Neuron (in vitro differentiated cells): ENCODE measurements at regions not wholly inside any gene's neighbourhood (a gene's known extent, or its start where the extent isn't known, plus 50 kb on each side); places are given as distances from the start of the nearest gene placed in this dataset.
A peak's percentile ranks its signal among the peaks of the same experiment; 100 is the strongest.

Source experiments
- H2AFZ ChIP-seq: one replicate; pipeline ENCODE4 v1.6.1; 2013; ENCODE audit warnings: low read depth, mild to moderate bottlenecking, inconsistent platforms, low read length, moderate library complexity
- H3K27me3 ChIP-seq: one replicate; pipeline ENCODE4 v1.6.1; 2013; ENCODE audit warnings: low read length; ENCODE audit not compliant: insufficient read depth
- H3K36me3 ChIP-seq: one replicate; pipeline ENCODE4 v1.6.1; 2013; ENCODE audit warnings: low read length; ENCODE audit not compliant: insufficient read depth
- H3K4me1 ChIP-seq: one replicate; pipeline ENCODE4 v1.6.1; 2013; ENCODE audit warnings: low read length; ENCODE audit not compliant: insufficient read depth
- H3K4me3 ChIP-seq: 2 replicates; pipeline ENCODE4 v1.5.1; 2013; ENCODE audit warnings: mild to moderate bottlenecking, low read length, moderate library complexity
- H3K9me3 ChIP-seq: one replicate; pipeline ENCODE4 v1.6.1; 2013; ENCODE audit warnings: low read length

DNA sequence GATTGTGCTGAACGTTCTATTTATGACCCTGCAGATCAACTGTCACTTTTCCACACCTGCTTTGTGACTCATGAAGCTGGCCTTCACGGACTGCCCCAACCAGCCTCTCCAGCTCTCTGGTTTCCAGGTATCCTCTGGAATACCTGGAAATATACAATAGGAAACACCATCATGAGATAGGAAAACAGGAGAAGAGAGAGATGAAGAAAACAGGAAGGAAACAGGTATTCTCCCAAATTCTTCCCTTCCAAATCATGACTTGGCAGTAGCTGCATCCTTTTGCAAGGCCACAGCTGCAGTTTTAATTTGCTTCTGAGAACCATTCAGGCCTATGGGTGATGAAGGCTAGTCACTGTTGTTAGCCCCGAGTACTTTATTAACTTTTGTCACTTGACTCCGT is 909.1 kb downstream of the EPHA3 start:
- no peak overlapping the region for H3K4me3 ChIP-seq

DNA sequence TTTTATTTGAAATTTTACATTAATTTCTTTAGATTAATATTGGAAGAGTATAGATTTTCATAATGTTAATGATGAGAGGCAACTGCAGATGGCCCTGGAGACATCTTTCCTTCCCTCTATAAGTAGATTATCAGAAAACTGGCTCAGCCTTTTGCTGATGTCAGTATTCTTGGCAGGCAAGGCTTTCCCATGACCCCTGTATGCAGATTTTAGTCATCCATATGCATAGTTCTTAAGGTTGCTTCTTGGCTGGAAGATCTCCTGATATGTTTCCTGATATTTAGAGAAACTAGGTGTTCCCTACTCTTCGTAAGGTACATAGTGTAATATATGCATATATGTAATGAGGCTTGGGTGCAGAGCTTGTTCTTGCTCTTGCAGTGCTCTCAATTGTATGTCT is 911.4 kb downstream of the EPHA3 start:
- no peaks in the 10 kb centered on the region for H3K36me3 ChIP-seq
- H3K4me1 ChIP-seq, result peaks cover 19% of the 10 kb centered on the region
- peaks cover 3% of the 10 kb centered on the region for H3K9me3 ChIP-seq
- no peaks in the 10 kb centered on the region for H3K27me3 ChIP-seq
- H3K4me3 ChIP-seq, result no peak overlapping the region
- H2AFZ ChIP-seq, result no peak overlapping the region

More for the DNA sequence above, 909.1 kb downstream of the EPHA3 start:
- Histone ChIP-seq H3K9me3 (peaks cover 3% of the 10 kb centered on the region), H3K4me1 (peaks cover 19% of the 10 kb centered on the region), H3K27me3 (no peaks in the 10 kb centered on the region), H3K36me3 (no peaks in the 10 kb centered on the region), H2AFZ (no peak overlapping the region)

DNA sequence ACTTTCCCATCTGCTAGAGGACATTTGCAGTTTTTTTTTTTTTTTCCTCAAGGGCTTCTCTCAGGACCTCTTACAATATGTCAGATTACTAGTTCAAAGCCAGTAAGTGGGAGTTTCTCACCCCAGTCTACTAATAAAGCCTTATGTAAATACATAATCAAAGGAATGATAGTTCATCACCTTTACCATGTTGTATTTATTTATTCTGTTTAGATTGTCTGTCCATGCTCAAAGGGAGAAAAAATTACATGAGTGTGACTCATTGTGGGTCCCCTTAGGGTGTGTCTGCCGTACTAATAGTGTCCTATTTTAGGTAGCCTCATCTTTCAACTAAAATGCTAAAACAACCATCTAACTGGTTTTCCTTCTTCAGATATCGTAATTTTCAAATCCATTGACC is 917.6 kb downstream of the EPHA3 start:
- H3K4me1 ChIP-seq, result peaks cover 5% of the 10 kb centered on the region
- H2AFZ ChIP-seq, result no peak overlapping the region
- H3K4me3 ChIP-seq, result no peak overlapping the region
- H3K36me3 ChIP-seq, result no peaks in the 10 kb centered on the region
- H3K27me3 ChIP-seq, result no peaks in the 10 kb centered on the region
- H3K9me3 ChIP-seq, result no peaks in the 10 kb centered on the region

DNA sequence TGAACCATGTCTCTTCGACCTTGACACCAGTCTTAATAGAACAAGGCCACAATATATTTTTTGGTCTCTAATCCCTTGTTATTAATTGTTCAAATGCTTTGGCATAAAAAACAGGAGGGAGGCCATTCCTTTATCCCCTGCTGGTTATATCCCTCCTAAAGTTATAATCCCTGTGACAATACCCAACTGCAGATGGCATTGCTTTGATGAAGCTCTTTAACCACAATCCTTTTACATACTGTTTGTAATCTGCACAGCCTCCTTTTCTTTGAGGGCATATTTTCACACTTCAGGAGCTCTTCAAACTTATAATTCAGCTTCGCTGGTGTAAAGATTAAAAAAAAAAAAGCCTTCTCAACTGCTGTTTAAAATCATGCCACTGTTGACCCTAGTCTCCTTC is 919.0 kb downstream of the EPHA3 start:
- H3K36me3 ChIP-seq, result no peaks in the 10 kb centered on the region

DNA sequence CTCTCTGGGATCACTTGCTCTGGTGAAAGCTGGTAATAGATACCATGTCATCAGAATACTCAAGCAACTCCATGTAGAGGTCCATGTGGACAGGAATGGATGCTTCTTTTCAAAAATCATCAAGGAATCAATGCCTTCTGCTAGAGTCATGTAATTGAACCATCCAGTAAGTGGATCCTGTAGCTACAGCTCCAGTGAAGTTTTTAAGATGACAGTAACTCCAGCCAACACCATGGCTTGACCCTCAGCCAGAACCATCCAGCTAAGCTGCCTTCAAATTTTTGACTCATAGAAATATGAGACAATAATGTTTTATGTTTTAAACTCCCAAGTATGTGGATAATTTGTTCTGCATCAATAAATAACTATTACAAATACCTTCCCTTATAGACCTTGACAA is 923.7 kb downstream of the EPHA3 start:
- Histone ChIP-seq H3K36me3 (no peaks in the 10 kb centered on the region), H3K9me3 (no peaks in the 10 kb centered on the region), H3K4me1 (peaks cover 5% of the 10 kb centered on the region), H3K4me3 (no peak overlapping the region), H3K27me3 (no peaks in the 10 kb centered on the region), H2AFZ (no peak overlapping the region)

More for the DNA sequence above, 919.0 kb downstream of the EPHA3 start:
- H3K4me3 ChIP-seq, result no peak overlapping the region
- no peaks in the 10 kb centered on the region for H3K9me3 ChIP-seq
- peak overlapping the region; percentile 40 for H2AFZ ChIP-seq
- peaks cover 5% of the 10 kb centered on the region for H3K4me1 ChIP-seq
- no peaks in the 10 kb centered on the region for H3K27me3 ChIP-seq

DNA sequence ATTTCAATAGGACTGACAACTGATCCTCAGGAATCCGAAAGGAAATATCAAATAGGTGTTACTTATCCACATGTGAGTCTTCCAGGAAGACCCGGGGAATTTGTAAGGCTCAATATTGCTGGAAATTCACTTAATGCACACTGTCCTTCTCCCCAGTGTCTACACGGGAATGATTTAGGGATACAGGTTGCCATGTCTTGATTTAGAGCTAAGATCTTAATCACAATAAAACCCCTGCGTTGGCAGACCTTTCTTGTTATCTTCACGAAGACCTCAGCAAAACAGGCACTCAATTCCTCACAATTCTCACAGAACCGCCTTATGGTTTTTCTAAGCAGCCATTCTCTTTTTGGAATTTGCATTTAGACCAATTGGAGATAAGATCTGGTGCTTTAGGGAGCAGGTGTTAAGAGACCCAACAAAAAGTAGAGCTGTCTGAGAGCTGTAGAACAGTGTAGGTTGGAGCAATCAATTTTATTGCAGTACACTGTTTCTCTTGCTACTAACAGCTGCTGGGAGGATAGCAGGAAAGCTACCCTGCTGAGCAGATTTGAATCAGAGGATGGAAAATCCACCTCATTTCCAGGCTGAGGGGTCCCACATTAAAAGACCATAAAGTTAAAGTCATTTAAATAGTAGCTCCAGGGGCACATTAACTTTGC is 925.7 kb downstream of the EPHA3 start:
- H3K9me3 ChIP-seq, result no peaks in the 10 kb centered on the region
- H3K4me3 ChIP-seq, result no peak overlapping the region
- no peaks in the 10 kb centered on the region for H3K36me3 ChIP-seq
- no peak overlapping the region for H2AFZ ChIP-seq
- no peaks in the 10 kb centered on the region for H3K4me1 ChIP-seq
- H3K27me3 ChIP-seq, result no peaks in the 10 kb centered on the region

DNA sequence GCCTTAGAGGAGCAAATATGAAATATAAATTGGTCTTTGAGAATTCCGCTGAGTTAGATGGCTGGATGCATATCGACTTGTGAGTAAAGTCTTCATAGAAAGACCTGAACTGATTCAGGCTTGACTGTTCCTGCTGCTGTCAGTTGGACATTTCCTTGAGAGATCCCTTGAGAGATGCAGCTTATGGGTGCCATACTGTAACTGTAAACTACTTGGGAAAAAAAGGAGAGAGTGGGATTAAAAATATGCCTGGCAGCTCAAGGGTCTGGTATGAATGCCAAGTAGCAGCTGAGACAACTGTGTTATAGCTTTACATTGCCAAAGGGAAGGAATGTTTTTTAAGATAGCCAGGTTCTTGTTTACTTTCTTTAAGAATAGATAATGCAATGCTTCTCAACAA is 926.6 kb downstream of the EPHA3 start:
- Histone ChIP-seq H3K4me3 (no peak overlapping the region), H3K27me3 (no peaks in the 10 kb centered on the region), H2AFZ (no peak overlapping the region)

DNA sequence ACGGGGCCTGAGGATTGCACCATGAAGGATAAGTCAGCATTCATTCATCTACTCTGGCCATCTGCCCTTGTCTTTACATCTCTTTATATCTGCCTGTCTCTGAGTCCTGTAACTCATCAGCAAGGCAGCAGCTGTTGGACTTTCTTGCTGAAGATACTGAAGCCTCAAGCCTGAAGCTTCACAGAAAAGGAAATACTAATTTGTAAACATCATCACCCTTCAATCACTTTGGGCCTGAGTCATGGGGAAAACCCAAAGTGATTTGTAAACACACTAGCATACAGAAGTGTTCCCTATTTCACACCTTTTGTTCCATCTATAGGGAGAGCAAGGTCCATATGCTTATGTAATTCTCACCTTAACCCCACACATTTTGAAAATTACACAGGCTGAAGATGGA is 928.2 kb downstream of the EPHA3 start:
- no peaks in the 10 kb centered on the region for H3K36me3 ChIP-seq
- no peaks in the 10 kb centered on the region for H3K9me3 ChIP-seq
- H3K4me3 ChIP-seq, result no peak overlapping the region
- H3K4me1 ChIP-seq, result no peaks in the 10 kb centered on the region
- no peaks in the 10 kb centered on the region for H3K27me3 ChIP-seq
- H2AFZ ChIP-seq, result no peak overlapping the region

More for the DNA sequence above, 926.6 kb downstream of the EPHA3 start:
- H3K9me3 ChIP-seq, result no peaks in the 10 kb centered on the region
- no peaks in the 10 kb centered on the region for H3K36me3 ChIP-seq
- no peaks in the 10 kb centered on the region for H3K4me1 ChIP-seq

DNA sequence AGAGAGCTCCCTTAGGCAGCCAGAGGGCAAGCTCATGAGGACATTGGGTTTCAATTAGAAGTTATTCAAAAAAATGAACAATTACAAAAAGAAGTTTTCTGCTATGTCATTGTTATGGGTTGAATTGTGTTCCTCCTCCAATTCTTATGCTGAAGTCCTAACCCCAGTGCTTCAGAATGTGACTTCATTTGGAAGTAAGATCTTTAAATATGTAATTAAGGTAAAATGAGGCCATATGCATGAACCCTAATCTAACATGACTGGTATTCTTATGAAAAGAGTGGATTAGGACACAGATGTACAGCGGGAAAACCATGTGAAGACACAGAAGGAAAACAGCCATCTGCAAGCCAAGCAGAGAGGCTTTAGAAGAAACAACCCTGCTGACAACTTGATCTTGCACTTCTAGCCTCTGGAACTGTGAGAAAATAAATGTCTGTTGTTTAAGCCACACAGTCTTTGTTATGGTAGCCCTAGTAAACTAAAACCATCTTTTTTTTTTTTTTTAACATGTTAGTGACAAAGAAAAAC is 929.6 kb downstream of the EPHA3 start:
- Histone ChIP-seq H3K4me3 (no peak overlapping the region), H3K27me3 (no peaks in the 10 kb centered on the region), H2AFZ (peak overlapping the region; percentile 54), H3K9me3 (no peaks in the 10 kb centered on the region), H3K4me1 (no peaks in the 10 kb centered on the region), H3K36me3 (no peaks in the 10 kb centered on the region)

DNA sequence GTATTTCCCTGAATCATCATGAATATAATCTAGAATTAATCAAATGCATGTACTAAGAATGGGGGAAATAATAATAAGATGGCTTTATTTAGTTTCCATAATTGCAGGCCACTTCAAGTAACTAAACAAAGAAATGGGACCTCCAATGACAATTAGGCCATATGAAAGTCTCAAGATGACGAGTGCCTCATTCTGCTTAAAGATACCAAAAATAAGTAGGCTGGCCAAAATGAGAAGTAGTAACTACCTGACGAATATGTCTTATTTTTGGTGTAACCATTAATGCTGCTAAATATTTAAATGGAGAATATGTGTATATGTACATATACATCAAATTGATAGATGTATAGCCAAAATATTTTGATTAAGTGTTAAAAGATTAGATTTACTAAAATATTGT is 932.6 kb downstream of the EPHA3 start:
- no peak overlapping the region for H2AFZ ChIP-seq
- H3K9me3 ChIP-seq, result no peaks in the 10 kb centered on the region
- no peaks in the 10 kb centered on the region for H3K36me3 ChIP-seq
- H3K27me3 ChIP-seq, result no peaks in the 10 kb centered on the region
- no peak overlapping the region for H3K4me3 ChIP-seq
- H3K4me1 ChIP-seq, result no peaks in the 10 kb centered on the region

DNA sequence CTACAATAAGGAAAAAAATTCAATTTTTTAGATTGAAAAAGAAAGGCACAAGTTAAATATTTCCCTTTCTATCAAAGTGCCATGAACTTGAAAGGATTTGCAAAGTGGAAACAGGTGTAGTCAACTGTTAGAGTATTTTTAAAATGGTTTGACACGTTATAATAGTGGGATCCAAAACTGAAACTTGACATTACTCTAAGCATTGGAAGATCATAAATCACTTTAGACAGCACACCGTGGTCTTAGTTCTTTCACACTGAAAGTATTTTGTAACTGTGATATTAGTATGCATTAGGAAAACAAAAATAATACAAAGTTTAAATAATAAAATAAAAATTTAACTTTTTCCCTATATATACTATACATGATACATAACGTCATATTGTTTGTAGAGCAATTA is 933.1 kb downstream of the EPHA3 start:
- no peak overlapping the region for H3K4me3 ChIP-seq
- no peaks in the 10 kb centered on the region for H3K4me1 ChIP-seq
- no peaks in the 10 kb centered on the region for H3K27me3 ChIP-seq
- H2AFZ ChIP-seq, result no peak overlapping the region
- H3K36me3 ChIP-seq, result no peaks in the 10 kb centered on the region
- H3K9me3 ChIP-seq, result no peaks in the 10 kb centered on the region

DNA sequence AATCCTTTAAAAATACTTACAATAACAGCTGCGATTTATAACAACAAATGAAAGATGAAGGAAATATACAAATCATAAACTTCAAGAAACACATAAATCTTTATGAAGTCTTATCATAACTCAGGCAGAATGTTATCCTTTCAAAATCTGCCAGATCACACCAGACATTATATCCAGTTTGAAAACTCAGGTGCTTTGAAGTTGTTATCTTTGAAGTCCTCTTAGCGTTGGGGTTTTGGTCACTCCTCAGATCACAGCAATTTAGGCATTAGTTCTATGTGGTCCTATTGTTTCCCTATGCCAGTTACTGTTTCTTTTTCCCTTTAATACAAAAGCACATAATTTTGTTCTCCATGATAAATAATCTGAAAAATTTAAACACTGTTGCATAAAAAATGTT is 934.6 kb downstream of the EPHA3 start:
- no peaks in the 10 kb centered on the region for H3K27me3 ChIP-seq
- no peaks in the 10 kb centered on the region for H3K4me1 ChIP-seq
- no peak overlapping the region for H2AFZ ChIP-seq
- H3K36me3 ChIP-seq, result no peaks in the 10 kb centered on the region
- no peak overlapping the region for H3K4me3 ChIP-seq
- H3K9me3 ChIP-seq, result no peaks in the 10 kb centered on the region

DNA sequence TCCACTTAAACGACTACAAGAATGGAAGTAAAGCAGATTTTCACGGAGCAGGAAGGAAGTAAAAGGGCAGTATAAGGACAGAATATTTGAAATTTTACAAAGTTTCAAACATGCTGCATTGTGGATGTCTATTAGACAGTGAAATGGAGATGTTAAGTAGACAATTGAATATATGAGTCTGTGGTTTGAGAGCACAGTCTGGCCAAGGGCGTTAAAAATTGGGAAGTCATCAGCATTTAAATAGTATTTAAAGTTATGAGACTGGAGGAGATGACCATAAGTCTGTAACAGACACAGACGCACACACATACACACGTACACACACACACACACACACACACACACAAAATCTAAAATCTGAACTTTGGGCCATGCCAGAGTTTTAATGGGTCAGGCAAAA is 935.9 kb downstream of the EPHA3 start:
- Histone ChIP-seq H3K4me3 (no peak overlapping the region), H3K4me1 (no peaks in the 10 kb centered on the region), H3K27me3 (no peaks in the 10 kb centered on the region), H3K9me3 (no peaks in the 10 kb centered on the region), H3K36me3 (no peaks in the 10 kb centered on the region), H2AFZ (no peak overlapping the region)
